Fibroblast of upper back skin (primary cell): ENCODE measurements at regions not wholly inside any gene's neighbourhood (a gene's known extent, or its start where the extent isn't known, plus 50 kb on each side); places are given as distances from the start of the nearest gene placed in this dataset.
"Not testable (repeated sequence)": the region's sequence is repeated elsewhere in the genome, so short reads cannot be mapped to it uniquely, and the experiment has no call there.

Source experiments
- DNase-seq: peaks from one replicate; pipeline ENCODE4 v3.0.0-alpha.2; 2013

DNA sequence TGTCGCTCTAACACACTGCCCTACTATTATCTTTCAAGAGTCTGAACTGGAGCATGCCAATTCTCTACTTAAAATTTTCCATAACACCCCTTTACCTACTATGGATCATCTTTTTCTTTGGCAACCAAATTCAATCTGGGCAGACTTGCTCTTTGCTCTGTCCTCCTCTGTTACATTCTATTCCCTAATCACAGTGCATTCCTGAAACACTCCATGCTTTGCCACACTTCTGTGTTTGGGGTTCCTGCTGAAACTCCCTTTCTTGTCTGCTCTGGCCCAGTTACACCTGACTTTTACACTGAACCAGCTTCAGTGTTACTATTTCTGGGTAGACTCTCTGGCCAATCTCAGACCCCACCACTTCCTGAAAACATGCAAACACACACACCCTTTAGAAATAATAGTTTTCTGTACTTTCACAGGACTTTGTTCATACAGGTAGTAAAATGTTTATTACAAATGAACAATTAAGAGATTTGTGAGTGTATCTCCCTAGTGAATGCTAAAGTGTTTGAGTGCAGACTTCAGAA, 119.9 kb upstream of the DCC start:
- DNase-seq: no peak

- no peak for DNase-seq
These were observed 117.8 kb upstream of the DCC start for GRCh38 chr18:52222211-52222610.

GRCh38 chr18:52227536-52227935, 112.5 kb upstream of the DCC start:
- DNase-seq: no peak

GRCh38 chr18:52228166-52228565, 111.8 kb upstream of the DCC start:
- DNase-seq: no peak

DNA sequence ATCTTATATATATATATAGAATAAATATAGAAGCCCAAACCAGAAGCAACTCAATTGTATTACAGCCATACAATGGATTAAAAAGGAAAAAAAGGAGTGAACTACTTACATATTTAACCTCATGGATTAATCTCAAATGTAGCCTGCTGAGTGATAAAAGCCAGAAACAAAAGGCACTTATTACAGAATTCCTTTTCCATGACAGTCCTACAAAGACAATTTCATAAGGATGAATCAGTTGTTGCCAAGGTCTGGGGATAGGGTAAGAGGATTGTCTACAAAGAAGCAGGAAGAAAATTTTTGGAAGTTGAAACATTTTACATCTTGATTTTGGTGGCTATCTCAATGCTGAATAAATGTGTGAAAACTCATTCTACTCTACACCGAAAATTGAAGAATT, 103.9 kb upstream of the DCC start:
- DNase-seq: peak; percentile 83

DNA sequence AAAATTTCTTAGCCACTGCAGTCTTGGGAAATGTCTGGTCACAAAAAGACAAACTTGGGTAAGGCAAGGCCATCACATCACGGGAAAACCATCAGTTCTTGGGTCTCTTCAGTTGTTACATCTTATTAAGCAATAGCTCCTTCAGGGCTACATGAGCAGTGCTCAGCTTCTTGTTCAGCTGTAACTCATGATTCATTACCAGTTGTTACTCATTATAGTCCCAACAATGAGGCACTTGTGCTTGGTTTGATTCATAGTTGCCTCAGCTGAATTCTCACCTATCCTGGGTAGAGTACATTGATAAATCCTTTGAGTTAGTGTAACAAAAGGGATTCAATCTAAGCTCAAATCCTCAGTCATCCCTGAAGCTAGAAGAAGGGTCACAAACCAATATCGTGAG, 102.4 kb upstream of the DCC start:
- peak; percentile 72 for DNase-seq

DNA sequence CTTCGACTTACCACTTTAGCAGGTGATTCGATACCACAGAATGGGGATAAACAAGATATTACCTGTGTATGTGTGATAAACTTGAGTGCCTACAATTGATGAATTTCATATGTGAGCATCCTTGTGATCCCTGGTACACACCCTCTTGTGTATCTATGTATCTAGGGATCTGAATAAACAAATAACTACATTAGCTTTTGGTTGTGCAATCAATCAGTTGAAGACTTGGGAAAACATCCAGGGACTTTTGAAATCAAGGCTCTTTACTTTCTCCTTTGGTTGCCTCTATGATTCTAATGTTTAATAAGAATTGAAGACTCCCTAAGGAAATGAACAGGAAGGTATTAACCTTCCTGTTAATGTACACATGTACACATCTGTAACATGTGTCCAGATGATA, 97.3 kb upstream of the DCC start:
- no peak for DNase-seq

GRCh38 chr18:52244658-52245057, 95.3 kb upstream of the DCC start:
- DNase-seq: no peak

DNA sequence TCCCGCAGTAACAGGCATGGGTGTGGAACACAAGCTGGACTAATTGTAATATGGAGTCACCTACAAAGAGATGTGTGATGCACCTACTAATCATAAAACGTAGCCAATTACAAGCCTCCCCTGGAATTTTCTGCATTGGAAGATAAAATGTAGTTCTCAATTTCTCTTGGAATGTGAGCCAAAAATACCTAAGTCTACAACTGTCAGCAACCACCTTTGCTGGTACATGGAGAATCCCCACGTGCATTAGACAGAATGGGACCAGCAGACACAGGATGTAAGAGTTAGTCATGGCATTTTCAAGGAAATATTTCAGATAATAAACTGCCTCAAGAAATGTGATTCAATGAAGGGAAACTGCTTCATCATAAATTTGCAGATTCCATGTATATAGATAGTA, 85.6 kb upstream of the DCC start:
- DNase-seq: no peak

DNA sequence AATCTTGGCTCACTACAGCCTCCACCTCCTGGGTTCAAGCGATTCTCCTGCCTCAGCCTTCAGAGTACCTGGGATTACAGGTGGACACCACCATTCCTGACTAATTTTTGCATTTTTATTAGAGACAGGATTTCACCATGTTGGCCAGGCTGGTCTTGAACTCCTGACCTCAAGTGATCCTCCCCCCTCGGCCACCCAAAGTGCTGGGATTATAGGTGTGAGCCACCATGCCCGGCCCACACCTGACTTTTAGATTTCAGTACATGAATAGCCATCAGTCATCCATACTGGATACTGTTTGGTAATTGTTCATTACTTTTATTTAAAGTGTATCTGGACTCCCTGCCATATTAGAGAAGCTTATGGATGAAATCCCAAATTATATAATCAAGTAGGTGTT, 82.6 kb upstream of the DCC start:
- not testable (repeated sequence) for DNase-seq

- DNase-seq: no peak
These were observed 64.2 kb upstream of the DCC start for GRCh38 chr18:52275817-52276216.

- DNase-seq: no peak
These were observed 62.2 kb upstream of the DCC start for GRCh38 chr18:52277785-52278184.

DNA sequence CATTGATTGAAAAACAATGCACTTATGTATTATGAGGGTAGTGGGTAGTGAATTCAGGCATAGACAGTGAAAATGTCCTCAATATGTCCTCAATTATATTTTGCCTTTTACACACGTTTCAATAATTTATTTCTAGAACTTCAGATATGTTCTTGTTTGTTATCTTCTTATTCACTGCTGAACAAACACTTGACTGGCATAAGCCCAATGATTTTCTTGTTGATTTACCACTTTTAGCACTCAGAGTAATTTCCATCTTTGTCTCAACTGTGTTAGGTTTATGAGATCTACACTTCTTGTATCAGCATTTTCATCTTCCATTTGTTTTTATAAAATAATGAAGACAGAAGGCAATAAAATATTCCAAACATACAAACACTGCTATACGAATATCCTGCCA, 61.8 kb upstream of the DCC start:
- DNase-seq: no peak

- no peak for DNase-seq
These were observed 59.3 kb upstream of the DCC start for GRCh38 chr18:52280702-52281101.

GRCh38 chr18:52283927-52284326, 56.1 kb upstream of the DCC start:
- DNase-seq: no peak

- DNase-seq: no peak
These were observed 53.3 kb upstream of the DCC start for GRCh38 chr18:52286675-52287074.

DNA sequence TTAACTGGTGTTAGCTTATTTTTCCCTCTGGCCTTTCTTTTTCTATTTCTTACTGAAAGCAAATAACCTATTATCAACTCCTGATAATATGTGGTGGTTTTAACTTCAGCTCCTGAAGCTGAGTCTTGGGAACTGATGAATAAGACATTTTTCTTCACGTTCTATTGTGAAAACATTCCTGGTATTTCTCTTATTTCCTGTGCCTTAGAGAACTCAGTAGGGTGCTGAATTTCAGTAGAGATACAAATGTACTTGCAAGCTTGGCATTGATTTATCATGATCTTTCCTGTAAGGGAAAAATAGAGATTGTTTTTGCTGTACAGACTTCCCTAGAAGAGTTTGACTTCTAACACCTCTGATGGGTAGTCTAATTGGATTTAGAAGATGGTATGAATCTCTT, 52.8 kb upstream of the DCC start:
- peak; percentile 75 for DNase-seq

DNA sequence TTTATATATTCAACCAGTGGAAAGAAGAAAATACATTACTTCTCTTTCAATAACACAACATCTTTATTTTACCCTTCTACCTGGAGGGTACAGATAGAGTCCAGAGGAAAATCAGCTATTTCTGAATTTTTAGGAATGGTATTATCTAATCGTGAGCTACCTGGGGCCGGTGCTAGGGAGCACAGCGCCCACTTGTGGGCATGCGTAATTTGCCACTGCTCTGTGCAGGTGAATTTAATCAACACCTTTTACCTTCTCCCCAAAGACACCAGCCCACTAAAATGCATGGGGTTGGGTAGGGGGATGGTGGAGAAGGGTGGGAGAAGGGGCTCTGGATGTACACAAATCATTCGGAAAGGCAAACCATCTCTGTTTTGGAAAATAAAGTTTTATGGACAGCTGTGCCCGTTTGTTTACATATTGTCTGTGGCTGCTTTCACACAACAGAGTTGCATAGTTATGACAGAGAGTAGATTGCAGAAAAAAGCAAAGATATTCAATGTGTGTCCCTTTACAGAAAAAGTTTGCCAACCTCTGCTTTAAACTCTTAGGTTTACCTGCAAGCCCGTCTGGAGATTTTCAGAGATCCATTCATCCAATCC, 51.5 kb upstream of the DCC start:
- no peak for DNase-seq

- DNase-seq: no peak
These were observed 50.6 kb upstream of the DCC start for GRCh38 chr18:52289392-52289791.
